ENCODE measurements at regions not wholly inside any gene's neighbourhood (a gene's known extent, or its start where the extent isn't known, plus 50 kb on each side); places are given as distances from the start of the nearest gene placed in this dataset.

GRCh38 chr2:226477221-226478108, 322.2 kb downstream of the IRS1 start:
- peak; percentile 21 for DNase-seq (ENCODE audit: low read depth)
- TF ChIP-seq CTCF (IDR thresholded peaks at IDR 0.05; ENCODE audit: control insufficient read depth, extremely low read depth, insufficient read depth), result no peak
- no peak overlapping the region for H3K4me3 ChIP-seq (ENCODE audit: low read depth, low read length)

GRCh38 chr2:226475650-226476049, 324.0 kb downstream of the IRS1 start:
- no peak overlapping the region for H3K4me3 ChIP-seq (ENCODE audit: low read depth, low read length)
- no peak for DNase-seq (ENCODE audit: low read depth)
- TF ChIP-seq CTCF (IDR thresholded peaks at IDR 0.05; ENCODE audit: control insufficient read depth, extremely low read depth, insufficient read depth), result no peak

- no peak for DNase-seq (ENCODE audit: low read depth)
- no peak overlapping the region for H3K4me3 ChIP-seq (ENCODE audit: low read depth, low read length)
- no peak for TF ChIP-seq CTCF (IDR thresholded peaks at IDR 0.05; ENCODE audit: control insufficient read depth, extremely low read depth, insufficient read depth)
Observed at GRCh38 chr2:226474131-226474530, 325.5 kb downstream of the IRS1 start.

GRCh38 chr2:226471987-226472470, 327.6 kb downstream of the IRS1 start:
- no peak overlapping the region for H3K4me3 ChIP-seq (ENCODE audit: low read depth, low read length)
- no peak for DNase-seq (ENCODE audit: low read depth)
- TF ChIP-seq CTCF (IDR thresholded peaks at IDR 0.05; ENCODE audit: control insufficient read depth, extremely low read depth, insufficient read depth), result no peak

- H3K4me3 ChIP-seq (ENCODE audit: low read depth, low read length), result no peak overlapping the region
- DNase-seq (ENCODE audit: low read depth), result no peak
- TF ChIP-seq CTCF (IDR thresholded peaks at IDR 0.05; ENCODE audit: control insufficient read depth, extremely low read depth, insufficient read depth), result no peak
Observed at GRCh38 chr2:226467633-226468032, 332.0 kb downstream of the IRS1 start.

- DNase-seq (ENCODE audit: low read depth), result no peak
- no peak for TF ChIP-seq CTCF (IDR thresholded peaks at IDR 0.05; ENCODE audit: control insufficient read depth, extremely low read depth, insufficient read depth)
- no peak overlapping the region for H3K4me3 ChIP-seq (ENCODE audit: low read depth, low read length)
Observed at GRCh38 chr2:226467221-226467620, 332.4 kb downstream of the IRS1 start.

Measured in LNCaP clone FGC (cell line).